HepG2 (cell line): ENCODE measurements at regions not wholly inside any gene's neighbourhood (a gene's known extent, or its start where the extent isn't known, plus 50 kb on each side); places are given as distances from the start of the nearest gene placed in this dataset.

Experiments
- ATAC-seq: fragments of 200-7000 bp; cut with Tn5 transposase; 3 replicates; pipeline ENCODE4 v1.9.1; 2020; ENCODE audit warnings: mild to moderate bottlenecking, moderate library complexity
- BruUV-seq: library from RNA; stranded (reverse); fragments of 400-500 nt; replicated peaks from 2 replicates; lab custom pipeline; 2021; lab: Mats Ljungman, UMichigan
- CTCF ChIA-PET: fragments of 300-600 bp; formaldehyde crosslinking; extraction: SDS; loops from one replicate; lab custom pipeline; 2021; ENCODE audit warnings: low total read pairs, inconsistent platforms, low intra/inter-chr PET ratio; lab: Yijun Ruan, JAX
- POLR2A ChIA-PET: fragments of 350-600 bp; sonication (Branson Sonifier 250); formaldehyde crosslinking; loops from one replicate; lab custom pipeline; 2020; ENCODE audit warnings: antibody characterized with exemption, inconsistent platforms; lab: Yijun Ruan, JAX
- DNase-seq: peaks from one replicate; pipeline ENCODE4 v3.0.0-alpha.2; 2015; ENCODE audit warnings: low spot score
- FAIRE-seq: peaks from 3 replicates; lab custom pipeline; 2011; peaks lifted over from hg19 to GRCh38; lab: Jason Lieb, UNC
- H2AFZ ChIP-seq: one replicate; pipeline ENCODE4 v1.6.1; 2011; ENCODE audit warnings: low read length, inconsistent platforms
- H3K27ac ChIP-seq: fragments of 300-600 bp; 3 replicates; pipeline ENCODE4 v1.8.0; 2011; ENCODE audit warnings: mixed run types, mild to moderate bottlenecking, mixed read lengths, low read length, inconsistent platforms; ENCODE audit not compliant: insufficient read depth; ENCODE audit errors: extremely low read length
- H3K27me3 ChIP-seq, 2 experiments: fragments of 200-600 bp in 1 of 2; 2 replicates in 1 of 2; 3 replicates in 1 of 2; pipeline versions ENCODE4 v1.6.0 to v1.8.0; 2011; ENCODE audit warnings: low read length in 2 of 2, mild to moderate bottlenecking in 2 of 2, moderate library complexity in 2 of 2, inconsistent platforms in 1 of 2; ENCODE audit not compliant: insufficient read depth in 2 of 2, control insufficient read depth in 1 of 2
- H3K36me3 ChIP-seq, 2 experiments: fragments of 200-600 bp in 1 of 2; replicated peaks in 1 of 2; 2 replicates in 1 of 2; 3 replicates in 1 of 2; pipeline versions ENCODE4 v1.5.1 to v1.8.0; 2011; ENCODE audit warnings: low read length in 2 of 2, inconsistent platforms in 1 of 2; ENCODE audit not compliant: insufficient read depth in 2 of 2, control insufficient read depth in 1 of 2
- H3K4me1 ChIP-seq: 2 replicates; pipeline ENCODE4 v1.5.1; 2012; ENCODE audit warnings: low read length, inconsistent platforms; ENCODE audit not compliant: insufficient read depth
- H3K4me2 ChIP-seq: 2 replicates; pipeline ENCODE4 v1.6.0; 2011; ENCODE audit warnings: low read depth, low read length, inconsistent platforms
- H3K4me3 ChIP-seq, 3 experiments: fragments of 200-600 bp in 1 of 3; sonication (generic), shearing (Covaris generic) in 1 of 3; replicated peaks in 1 of 3; 2 replicates each; pipeline ENCODE4 v1.5.1; 2011 to 2016; ENCODE audit warnings: low read length in 3 of 3, inconsistent platforms in 2 of 3, low read depth in 2 of 3, mild to moderate bottlenecking in 2 of 3, control low read depth in 1 of 3, mixed read lengths in 1 of 3; ENCODE audit not compliant: insufficient read depth in 1 of 3
- H3K79me2 ChIP-seq: one replicate; pipeline ENCODE4 v1.6.1; 2011; ENCODE audit warnings: low read length, inconsistent platforms; ENCODE audit not compliant: insufficient read depth
- H3K9ac ChIP-seq: 2 replicates; pipeline ENCODE4 v1.6.0; 2011; ENCODE audit warnings: mild to moderate bottlenecking, low read depth, low read length, inconsistent platforms; ENCODE audit not compliant: insufficient read depth
- H3K9me3 ChIP-seq: 2 replicates; pipeline ENCODE4 v1.5.1; 2012; ENCODE audit warnings: mild to moderate bottlenecking, low read length
- H4K20me1 ChIP-seq: 2 replicates; pipeline ENCODE4 v1.6.0; 2011; ENCODE audit warnings: inconsistent platforms, mild to moderate bottlenecking, low read length, moderate library complexity; ENCODE audit not compliant: insufficient read depth
- DR1 ChIP-seq: sonication (generic); formaldehyde crosslinking; IDR thresholded peaks from 2 replicates; pipeline ENCODE4 v1.8.0; 2021; ENCODE audit warnings: mild to moderate bottlenecking, missing genetic modification reagents, inconsistent platforms
- HIVEP1 ChIP-seq: sonication (generic); formaldehyde crosslinking; IDR thresholded peaks from 2 replicates; pipeline ENCODE4 v1.4.0; 2020; ENCODE audit warnings: mild to moderate bottlenecking, missing genetic modification reagents
- NCOA1 ChIP-seq: sonication (generic); formaldehyde crosslinking; IDR thresholded peaks from 2 replicates; pipeline ENCODE4 v1.9.0; 2021; ENCODE audit warnings: missing genetic modification reagents
- NCOA5 ChIP-seq: sonication (generic); formaldehyde crosslinking; IDR thresholded peaks from 2 replicates; pipeline ENCODE4 v1.4.0; 2020; ENCODE audit warnings: missing genetic modification reagents
- PAWR ChIP-seq: sonication (generic); formaldehyde crosslinking; IDR thresholded peaks from 2 replicates; pipeline ENCODE4 v1.4.0; 2020; ENCODE audit warnings: missing genetic modification reagents, mild to moderate bottlenecking, borderline replicate concordance
- SKI ChIP-seq: fragments of 450-650 bp; IDR thresholded peaks from one replicate; pipeline ENCODE4 v1.6.1; 2018; ENCODE audit warnings: mild to moderate bottlenecking; ENCODE audit not compliant: partially characterized antibody
- SNAI1 ChIP-seq: sonication (generic); formaldehyde crosslinking; IDR thresholded peaks from 2 replicates; pipeline ENCODE4 v1.5.0; 2020; ENCODE audit warnings: mild to moderate bottlenecking, missing genetic modification reagents, borderline replicate concordance
- TFDP2 ChIP-seq: sonication (generic); formaldehyde crosslinking; IDR thresholded peaks from 2 replicates; pipeline ENCODE4 v1.4.0; 2020; ENCODE audit warnings: missing genetic modification reagents
- ZNF232 ChIP-seq: sonication (generic); formaldehyde crosslinking; IDR thresholded peaks from 2 replicates; pipeline ENCODE4 v1.4.0; 2020; ENCODE audit warnings: missing genetic modification reagents, borderline replicate concordance
- ZNF567 ChIP-seq: sonication (generic); formaldehyde crosslinking; IDR thresholded peaks from 2 replicates; pipeline ENCODE4 v1.8.1; 2023; ENCODE audit warnings: mild to moderate bottlenecking, missing genetic modification reagents, borderline replicate concordance
- ZNF570 ChIP-seq: sonication (generic); formaldehyde crosslinking; IDR thresholded peaks from 2 replicates; pipeline ENCODE4 v1.4.0; 2020; ENCODE audit warnings: mild to moderate bottlenecking, missing genetic modification reagents, borderline replicate concordance
- ZNF816 ChIP-seq: sonication (generic); formaldehyde crosslinking; IDR thresholded peaks from 2 replicates; pipeline ENCODE4 v1.8.0; 2022; ENCODE audit warnings: missing genetic modification reagents, mild to moderate bottlenecking, borderline replicate concordance
- WGBS: methylation state at CpG from one replicate; pipeline ENCODE4 v1.1.6; 2017; ENCODE audit warnings: low lambda C conversion rate; 5-methylcytosine and 5-hydroxymethylcytosine counted together
- in situ Hi-C: cut with HindIII; loops from 2 replicates; pipeline ENCODE4 v1.10.0; 2017; ENCODE audit warnings: low pct_unique_long_range_greater_than_20kb; ENCODE audit not compliant: extremely low pct_ligation_motif_present
- intact Hi-C: fragments of 100-400 bp; cut with micrococcal nuclease; formaldehyde crosslinking; loops from one replicate; pipeline ENCODE4 v1.10.0; 2022; ENCODE audit not compliant: unreplicated experiment
- TF ChIP-seq, protein P1 (sequence below): IDR thresholded peaks from 2 replicates; pipeline ENCODE4 v1.6.1; 2016; ENCODE audit warnings: missing compliant biosample characterization, missing genetic modification reagents, borderline replicate concordance
- TF ChIP-seq, protein P2 (sequence below): sonication (generic); formaldehyde crosslinking; IDR thresholded peaks from 2 replicates; pipeline ENCODE4 v1.4.0; 2020; ENCODE audit warnings: mild to moderate bottlenecking, missing genetic modification reagents

DNA sequence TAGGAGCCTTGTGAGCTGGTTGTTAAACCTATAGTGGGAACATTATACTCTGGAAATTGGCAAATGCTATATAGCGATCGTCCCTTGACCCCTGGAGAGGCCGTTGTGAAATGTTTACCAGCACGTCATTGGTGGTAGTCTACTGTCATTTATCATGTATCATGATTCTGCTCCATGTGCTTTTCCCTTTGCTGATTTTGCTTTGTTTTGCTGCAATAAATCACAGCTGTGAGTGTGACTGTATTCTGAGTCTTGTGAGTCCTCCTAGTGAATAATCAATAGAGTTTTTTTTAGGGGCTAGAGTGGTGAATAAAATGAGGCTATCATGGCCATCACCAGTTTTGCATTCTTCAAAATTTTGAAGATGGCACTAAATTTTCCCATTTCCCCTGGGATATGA lies 189.1 kb downstream of the HRH4 start (continued):
- TF ChIP-seq, protein P1, sequence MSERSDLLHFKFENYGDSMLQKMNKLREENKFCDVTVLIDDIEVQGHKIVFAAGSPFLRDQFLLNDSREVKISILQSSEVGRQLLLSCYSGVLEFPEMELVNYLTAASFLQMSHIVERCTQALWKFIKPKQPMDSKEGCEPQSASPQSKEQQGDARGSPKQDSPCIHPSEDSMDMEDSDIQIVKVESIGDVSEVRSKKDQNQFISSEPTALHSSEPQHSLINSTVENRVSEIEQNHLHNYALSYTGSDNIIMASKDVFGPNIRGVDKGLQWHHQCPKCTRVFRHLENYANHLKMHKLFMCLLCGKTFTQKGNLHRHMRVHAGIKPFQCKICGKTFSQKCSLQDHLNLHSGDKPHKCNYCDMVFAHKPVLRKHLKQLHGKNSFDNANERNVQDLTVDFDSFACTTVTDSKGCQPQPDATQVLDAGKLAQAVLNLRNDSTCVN (CRISPR knock-in tag), result no peak

DNA sequence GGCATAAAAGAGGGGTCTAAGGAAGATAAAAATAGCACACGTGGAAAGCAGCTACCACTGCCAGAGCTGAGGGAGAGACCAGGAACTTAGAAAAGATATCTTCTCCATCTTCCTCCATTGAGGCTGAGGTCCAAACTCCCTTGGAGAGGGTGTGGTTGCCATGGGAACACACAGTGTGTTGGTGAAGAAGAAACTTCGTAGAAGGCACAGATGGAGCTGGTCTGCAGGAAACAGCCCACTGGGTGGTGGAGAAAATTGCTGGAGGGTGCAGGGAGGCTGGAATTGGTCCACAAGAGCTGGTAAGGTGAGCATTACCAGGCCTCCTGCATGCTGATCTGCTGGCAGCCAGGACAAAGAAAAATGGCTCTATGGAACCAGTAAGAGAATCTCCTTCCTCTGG lies 191.0 kb downstream of the HRH4 start:
- H3K27me3 ChIP-seq, result no peaks in the 10 kb centered on the region
- no peak overlapping the region for H3K4me2 ChIP-seq
- no peaks in the 10 kb centered on the region for H3K79me2 ChIP-seq
- CTCF ChIA-PET, result no interaction called here
- no peak for DNase-seq
- no peaks in the 10 kb centered on the region for H3K36me3 ChIP-seq
- H3K9me3 ChIP-seq, result no peaks in the 10 kb centered on the region
- intact Hi-C loops (no loop called here), in situ Hi-C loops (no loop called here)
- no peak overlapping the region for H2AFZ ChIP-seq
- no peak for TF ChIP-seq NCOA1 (CRISPR knock-in tag)
- no peak for TF ChIP-seq ZNF232
- TF ChIP-seq ZNF567 (CRISPR knock-in tag), result no peak
- TF ChIP-seq TFDP2 (CRISPR knock-in tag), result no peak
- no peak for TF ChIP-seq ZNF570
- TF ChIP-seq DR1 (CRISPR knock-in tag), result no peak
- TF ChIP-seq ZNF816, result no peak
- no peak for TF ChIP-seq SNAI1
- TF ChIP-seq SKI, result no peak
- TF ChIP-seq, protein P2, sequence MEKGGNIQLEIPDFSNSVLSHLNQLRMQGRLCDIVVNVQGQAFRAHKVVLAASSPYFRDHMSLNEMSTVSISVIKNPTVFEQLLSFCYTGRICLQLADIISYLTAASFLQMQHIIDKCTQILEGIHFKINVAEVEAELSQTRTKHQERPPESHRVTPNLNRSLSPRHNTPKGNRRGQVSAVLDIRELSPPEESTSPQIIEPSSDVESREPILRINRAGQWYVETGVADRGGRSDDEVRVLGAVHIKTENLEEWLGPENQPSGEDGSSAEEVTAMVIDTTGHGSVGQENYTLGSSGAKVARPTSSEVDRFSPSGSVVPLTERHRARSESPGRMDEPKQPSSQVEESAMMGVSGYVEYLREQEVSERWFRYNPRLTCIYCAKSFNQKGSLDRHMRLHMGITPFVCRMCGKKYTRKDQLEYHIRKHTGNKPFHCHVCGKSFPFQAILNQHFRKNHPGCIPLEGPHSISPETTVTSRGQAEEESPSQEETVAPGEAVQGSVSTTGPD, result no peak
- no peak for TF ChIP-seq PAWR (CRISPR knock-in tag)
- TF ChIP-seq NCOA5, result no peak
- TF ChIP-seq HIVEP1 (CRISPR knock-in tag), result no peak
- FAIRE-seq, result no peak
- WGBS, result 0% methylated on average over 2 of the region's 2 CpGs
- no peak overlapping the region for H3K9ac ChIP-seq
- no peak overlapping the region for H3K27ac ChIP-seq
- BruUV-seq, result no TSS peak
- peaks cover 7% of the 10 kb centered on the region for H3K4me1 ChIP-seq
- no peak for ATAC-seq
- POLR2A ChIA-PET, result no interaction called here
- no peaks in the 10 kb centered on the region for H4K20me1 ChIP-seq
- no peak overlapping the region for H3K4me3 ChIP-seq
